GM19468 (cell line): ENCODE measurements at regions not wholly inside any gene's neighbourhood (a gene's known extent, or its start where the extent isn't known, plus 50 kb on each side); places are given as distances from the start of the nearest gene placed in this dataset.
"Not testable (repeated sequence)": the region's sequence is repeated elsewhere in the genome, so short reads cannot be mapped to it uniquely, and the experiment has no call there.

Experiments
- ATAC-seq: cut with Tn5 transposase; IDR thresholded peaks from one replicate; pipeline ENCODE4 v1.9.1; 2021; ENCODE audit warnings: mild to moderate bottlenecking, moderate library complexity, moderate number of reproducible peaks; ENCODE audit not compliant: unreplicated experiment; ENCODE audit errors: extremely low read depth

GRCh38 chr7:79739036-79739709 lies 285.7 kb upstream of the MAGI2 start:
- ATAC-seq: not testable (repeated sequence)

- ATAC-seq: no peak
Measured at GRCh38 chr7:79736418-79736817, 283.0 kb upstream of the MAGI2 start.

GRCh38 chr7:79735012-79735411 lies 281.5 kb upstream of the MAGI2 start:
- no peak for ATAC-seq

- ATAC-seq: no peak
Measured at GRCh38 chr7:79734181-79734580, 280.7 kb upstream of the MAGI2 start.

- ATAC-seq: no peak
Measured at GRCh38 chr7:79732535-79732934, 279.1 kb upstream of the MAGI2 start.

- ATAC-seq: no peak
Measured at GRCh38 chr7:79730971-79731370, 277.5 kb upstream of the MAGI2 start.

- ATAC-seq: no peak
Measured at GRCh38 chr7:79723833-79724618, 270.6 kb upstream of the MAGI2 start.

- no peak for ATAC-seq
Measured at GRCh38 chr7:79722217-79722616, 268.8 kb upstream of the MAGI2 start.

GRCh38 chr7:79719216-79719615 lies 265.7 kb upstream of the MAGI2 start:
- no peak for ATAC-seq

GRCh38 chr7:79716329-79716728 lies 262.9 kb upstream of the MAGI2 start:
- no peak for ATAC-seq

- ATAC-seq: no peak
Measured at GRCh38 chr7:79714081-79714480, 260.6 kb upstream of the MAGI2 start.

- ATAC-seq: no peak
Measured at GRCh38 chr7:79713276-79713675, 259.8 kb upstream of the MAGI2 start.

GRCh38 chr7:79711660-79712059 lies 258.2 kb upstream of the MAGI2 start:
- ATAC-seq: no peak

- no peak for ATAC-seq
Measured at GRCh38 chr7:79709574-79710409, 256.3 kb upstream of the MAGI2 start.

- no peak for ATAC-seq
Measured at GRCh38 chr7:79702116-79702515, 248.6 kb upstream of the MAGI2 start.

GRCh38 chr7:79692015-79692414 lies 238.5 kb upstream of the MAGI2 start:
- no peak for ATAC-seq

- no peak for ATAC-seq
Measured at GRCh38 chr7:79691074-79691473, 237.6 kb upstream of the MAGI2 start.

- no peak for ATAC-seq
Measured at GRCh38 chr7:79684384-79684783, 230.9 kb upstream of the MAGI2 start.

- ATAC-seq: no peak
Measured at GRCh38 chr7:79683916-79684315, 230.4 kb upstream of the MAGI2 start.

GRCh38 chr7:79683185-79683890 lies 229.9 kb upstream of the MAGI2 start:
- ATAC-seq: no peak
